Endothelial cell of umbilical vein (primary cell): ENCODE measurements at regions not wholly inside any gene's neighbourhood (a gene's known extent, or its start where the extent isn't known, plus 50 kb on each side); places are given as distances from the start of the nearest gene placed in this dataset.

Experiments used
- BruUV-seq: library from RNA; stranded (reverse); fragments of 400-500 nt; replicated peaks from 2 replicates; lab custom pipeline; 2021; lab: Mats Ljungman, UMichigan
- CTCF ChIA-PET: fragments of 300-600, 350-600 bp; sonication (Branson Sonifier 250); formaldehyde crosslinking; loops from one replicate; lab custom pipeline; 2021; ENCODE audit warnings: antibody characterized with exemption, inconsistent platforms; lab: Charles Lee
- POLR2A ChIA-PET: fragments of 300-600, 350-600 bp; sonication (Branson Sonifier 250); formaldehyde crosslinking; loops from one replicate; lab custom pipeline; 2021; ENCODE audit warnings: antibody characterized with exemption, inconsistent platforms; lab: Charles Lee
- DNase-seq: peaks from one replicate; pipeline ENCODE4 v3.0.0-alpha.2; 2011; ENCODE audit warnings: low read depth, low spot score
- FAIRE-seq: peaks from 2 replicates; lab custom pipeline; 2011; peaks lifted over from hg19 to GRCh38; lab: Jason Lieb, UNC
- H2AFZ ChIP-seq: 2 replicates; pipeline ENCODE4 v1.6.0; 2012; ENCODE audit warnings: low read depth, low read length, control low read depth, inconsistent platforms
- H3K27ac ChIP-seq: 2 replicates; pipeline ENCODE4 v1.5.1; 2011; ENCODE audit warnings: low read depth, mild to moderate bottlenecking, control low read depth, low read length, moderate library complexity; ENCODE audit not compliant: insufficient read depth
- H3K27me3 ChIP-seq, 2 experiments: 2 replicates each; pipeline versions ENCODE4 v1.6.0 to v1.6.1; 2011; ENCODE audit warnings: low read length in 2 of 2, mixed read lengths in 1 of 2; ENCODE audit not compliant: control insufficient read depth in 2 of 2, insufficient read depth in 2 of 2
- H3K36me3 ChIP-seq, 2 experiments: 2 replicates in 1 of 2; 3 replicates in 1 of 2; pipeline ENCODE4 v1.5.1; 2011; ENCODE audit warnings: low read length in 2 of 2, mild to moderate bottlenecking in 1 of 2, moderate library complexity in 1 of 2; ENCODE audit not compliant: control insufficient read depth in 2 of 2, insufficient read depth in 2 of 2; ENCODE audit errors: extremely low read depth in 1 of 2
- H3K4me1 ChIP-seq: 3 replicates; pipeline ENCODE4 v1.5.1; 2011; ENCODE audit warnings: mild to moderate bottlenecking, low read length; ENCODE audit not compliant: control insufficient read depth, insufficient read depth; ENCODE audit errors: extremely low read depth
- H3K4me2 ChIP-seq: 2 replicates; pipeline ENCODE4 v1.6.1; 2011; ENCODE audit warnings: low read length, control low read depth, mixed read lengths; ENCODE audit not compliant: insufficient read depth
- H3K4me3 ChIP-seq, 3 experiments: fragments of 200-600 bp in 1 of 3; sonication (generic), shearing (Covaris generic) in 1 of 3; replicated peaks in 1 of 3; 2 replicates each; pipeline ENCODE4 v1.5.1; 2011 to 2016; ENCODE audit warnings: control low read depth in 3 of 3, low read length in 3 of 3, mild to moderate bottlenecking in 2 of 3, inconsistent platforms in 1 of 3, low read depth in 1 of 3, moderate library complexity in 1 of 3; ENCODE audit not compliant: insufficient read depth in 1 of 3
- H3K79me2 ChIP-seq: 2 replicates; pipeline ENCODE4 v1.6.0; 2012; ENCODE audit warnings: low read length, inconsistent platforms; ENCODE audit not compliant: control insufficient read depth, insufficient read depth
- H3K9ac ChIP-seq: replicated peaks from 2 replicates; pipeline ENCODE3; 2011; ENCODE audit warnings: low read length, control low read depth; ENCODE audit not compliant: insufficient read depth; ENCODE audit errors: extremely low read depth
- H3K9me1 ChIP-seq: replicated peaks from 3 replicates; pipeline ENCODE4 v1.6.0; 2011; ENCODE audit warnings: mild to moderate bottlenecking, low read length; ENCODE audit not compliant: control insufficient read depth, insufficient read depth; ENCODE audit errors: extremely low read depth
- H3K9me3 ChIP-seq: replicated peaks from 2 replicates; pipeline ENCODE4 v1.5.1; 2012; ENCODE audit warnings: low read length, inconsistent platforms; ENCODE audit not compliant: control insufficient read depth, insufficient read depth
- H4K20me1 ChIP-seq: replicated peaks from 2 replicates; pipeline ENCODE3; 2011; ENCODE audit warnings: mild to moderate bottlenecking, low read length; ENCODE audit not compliant: control insufficient read depth, insufficient read depth; ENCODE audit errors: extremely low read depth
- EZH2 ChIP-seq: IDR thresholded peaks from 2 replicates; pipeline ENCODE4 v1.6.1; 2012; ENCODE audit warnings: borderline replicate concordance, low read depth, mild to moderate bottlenecking, moderate library complexity, low read length, inconsistent platforms; ENCODE audit not compliant: severe bottlenecking
- FOS ChIP-seq: IDR thresholded peaks from 2 replicates; pipeline ENCODE4 v1.6.1; 2011; ENCODE audit warnings: mild to moderate bottlenecking, low read length, moderate library complexity, borderline replicate concordance; ENCODE audit not compliant: insufficient read depth
- GATA2 ChIP-seq: IDR thresholded peaks from 2 replicates; pipeline ENCODE4 v1.7.0; 2011; ENCODE audit warnings: low read depth, mild to moderate bottlenecking, moderate library complexity, mixed read lengths, low read length; ENCODE audit not compliant: insufficient read length, insufficient read depth
- JUN ChIP-seq: IDR thresholded peaks from 2 replicates; pipeline ENCODE4 v1.6.1; 2011; ENCODE audit warnings: borderline replicate concordance, low read depth; ENCODE audit not compliant: insufficient read length, insufficient read depth
- MYC ChIP-seq: IDR thresholded peaks from one replicate; pipeline ENCODE4 v1.6.1; 2011; ENCODE audit warnings: mild to moderate bottlenecking, low read depth, low read length
- POLR2A ChIP-seq: IDR thresholded peaks from 2 replicates; pipeline ENCODE4 v1.6.1; 2012; ENCODE audit warnings: low read depth, mild to moderate bottlenecking, control low read depth, low read length
- POLR2AphosphoS5 ChIP-seq: IDR thresholded peaks from 2 replicates; pipeline ENCODE4 v1.6.1; 2012; ENCODE audit warnings: low read depth, mild to moderate bottlenecking, control low read depth, low read length, moderate library complexity; ENCODE audit not compliant: insufficient read depth
- dilution Hi-C: fragments of 300-500 bp; cut with MboI; formaldehyde crosslinking; loops from one replicate; pipeline ENCODE4 v1.15.0; 2019; ENCODE audit warnings: low sequenced_read_pairs; ENCODE audit not compliant: extremely low pct_ligation_motif_present
- intact Hi-C: fragments of 100-400 bp; cut with micrococcal nuclease; formaldehyde crosslinking; loops from one replicate; pipeline ENCODE4 v1.10.0; 2022
- TF ChIP-seq, protein P1 (sequence below): IDR thresholded peaks from 2 replicates; pipeline ENCODE4 v1.6.1; 2011; ENCODE audit not compliant: insufficient read depth, insufficient read length
- TF ChIP-seq, protein P2 (sequence below), 2 donors: IDR thresholded peaks; 1 replicate in 1 of 2; 2 replicates in 1 of 2; pipeline ENCODE4 v1.5.1; 2011; ENCODE audit warnings: low read length in 2 of 2, mild to moderate bottlenecking in 2 of 2, moderate library complexity in 2 of 2, control low read depth in 1 of 2, inconsistent platforms in 1 of 2, low read depth in 1 of 2; ENCODE audit not compliant: insufficient read depth in 1 of 2; ENCODE audit errors: extremely low read depth in 1 of 2

DNA sequence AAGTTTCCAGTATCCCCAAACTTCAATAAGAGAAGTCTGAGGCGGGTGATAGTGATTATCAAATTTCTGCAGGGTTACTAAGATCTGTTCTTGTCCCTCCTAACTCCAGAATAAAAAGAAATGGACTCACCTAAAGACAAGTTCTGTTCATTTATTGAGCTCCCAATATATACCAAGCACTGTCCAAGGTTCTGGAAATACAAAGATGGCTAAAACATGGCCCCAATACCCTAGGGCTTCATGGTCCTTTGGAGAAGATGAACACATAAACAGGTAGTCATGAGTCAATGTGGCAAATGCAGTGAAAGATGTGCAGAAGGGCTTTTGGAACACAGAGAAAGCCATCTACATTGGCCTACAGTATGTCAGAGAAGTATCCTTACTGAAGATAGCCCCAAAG is 231.2 kb downstream of the PPP1R2C start:
- Histone ChIP-seq H2AFZ (no peak overlapping the region), H3K4me3 (no peak overlapping the region), H3K4me1 (no peaks in the 10 kb centered on the region), H4K20me1 (no peaks in the 10 kb centered on the region), H3K36me3 (no peaks in the 10 kb centered on the region), H3K9me1 (no peaks in the 10 kb centered on the region), H3K9ac (no peak overlapping the region), H3K79me2 (no peaks in the 10 kb centered on the region), H3K27ac (no peak overlapping the region), H3K4me2 (no peak overlapping the region), H3K27me3 (no peaks in the 10 kb centered on the region), H3K9me3 (no peaks in the 10 kb centered on the region)
- ChIA-PET POLR2A (no interaction called here), CTCF (no interaction called here)
- dilution Hi-C loops: no loop called here
- peak; percentile 67 for FAIRE-seq
- intact Hi-C loops: no loop called here
- TF ChIP-seq, protein P1, sequence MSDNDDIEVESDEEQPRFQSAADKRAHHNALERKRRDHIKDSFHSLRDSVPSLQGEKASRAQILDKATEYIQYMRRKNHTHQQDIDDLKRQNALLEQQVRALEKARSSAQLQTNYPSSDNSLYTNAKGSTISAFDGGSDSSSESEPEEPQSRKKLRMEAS: no peak
- no peak for DNase-seq
- no TSS peak for BruUV-seq

DNA sequence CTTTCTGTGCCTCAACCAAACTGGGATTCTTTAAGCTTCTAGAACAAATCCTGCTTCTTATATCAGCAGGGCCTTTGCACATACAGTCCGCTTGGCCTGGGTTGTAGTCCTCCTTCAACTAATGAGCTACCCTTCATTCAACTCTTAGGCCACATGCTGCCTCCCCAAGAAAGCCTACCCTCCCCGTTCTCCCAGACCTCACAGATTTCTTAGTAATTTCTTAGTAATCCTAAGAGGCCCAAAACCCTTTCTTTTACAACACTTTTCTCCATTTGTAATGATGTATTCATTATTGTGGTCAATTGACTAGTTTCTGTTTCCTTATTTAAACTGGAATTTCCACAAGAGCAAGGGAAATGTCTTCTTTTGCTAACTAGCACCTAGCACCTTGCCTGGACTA is 233.1 kb downstream of the PPP1R2C start:
- no peaks in the 10 kb centered on the region for H3K9me3 ChIP-seq
- no peaks in the 10 kb centered on the region for H3K4me1 ChIP-seq
- no TSS peak for BruUV-seq
- no peak overlapping the region for H3K27ac ChIP-seq
- dilution Hi-C loops (no loop called here), intact Hi-C loops (no loop called here)
- H3K9ac ChIP-seq: no peak overlapping the region
- H3K9me1 ChIP-seq: no peaks in the 10 kb centered on the region
- CTCF ChIA-PET: no interaction called here
- no peak for FAIRE-seq
- H4K20me1 ChIP-seq: no peaks in the 10 kb centered on the region
- POLR2A ChIA-PET: no interaction called here
- no peak for DNase-seq
- H2AFZ ChIP-seq: no peak overlapping the region
- H3K4me3 ChIP-seq: no peak overlapping the region
- TF ChIP-seq, protein P1: no peak
- no peak for TF ChIP-seq JUN
- TF ChIP-seq, protein P2, sequence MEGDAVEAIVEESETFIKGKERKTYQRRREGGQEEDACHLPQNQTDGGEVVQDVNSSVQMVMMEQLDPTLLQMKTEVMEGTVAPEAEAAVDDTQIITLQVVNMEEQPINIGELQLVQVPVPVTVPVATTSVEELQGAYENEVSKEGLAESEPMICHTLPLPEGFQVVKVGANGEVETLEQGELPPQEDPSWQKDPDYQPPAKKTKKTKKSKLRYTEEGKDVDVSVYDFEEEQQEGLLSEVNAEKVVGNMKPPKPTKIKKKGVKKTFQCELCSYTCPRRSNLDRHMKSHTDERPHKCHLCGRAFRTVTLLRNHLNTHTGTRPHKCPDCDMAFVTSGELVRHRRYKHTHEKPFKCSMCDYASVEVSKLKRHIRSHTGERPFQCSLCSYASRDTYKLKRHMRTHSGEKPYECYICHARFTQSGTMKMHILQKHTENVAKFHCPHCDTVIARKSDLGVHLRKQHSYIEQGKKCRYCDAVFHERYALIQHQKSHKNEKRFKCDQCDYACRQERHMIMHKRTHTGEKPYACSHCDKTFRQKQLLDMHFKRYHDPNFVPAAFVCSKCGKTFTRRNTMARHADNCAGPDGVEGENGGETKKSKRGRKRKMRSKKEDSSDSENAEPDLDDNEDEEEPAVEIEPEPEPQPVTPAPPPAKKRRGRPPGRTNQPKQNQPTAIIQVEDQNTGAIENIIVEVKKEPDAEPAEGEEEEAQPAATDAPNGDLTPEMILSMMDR (IDR thresholded peaks at IDR 0.05; ENCODE audit: extremely low read depth in 1 of 2, insufficient read depth in 1 of 2, low read depth in 1 of 2, low read length in 2 of 2): no peak
- TF ChIP-seq EZH2: no peak
- no peak for TF ChIP-seq POLR2AphosphoS5
- TF ChIP-seq POLR2A: no peak
- TF ChIP-seq FOS: no peak
- no peak for TF ChIP-seq MYC
- no peak for TF ChIP-seq GATA2
- H3K36me3 ChIP-seq: no peaks in the 10 kb centered on the region
- H3K27me3 ChIP-seq: no peaks in the 10 kb centered on the region
- H3K4me2 ChIP-seq: no peak overlapping the region
- no peaks in the 10 kb centered on the region for H3K79me2 ChIP-seq
